ELF-1 (cell line): ENCODE measurements at regions not wholly inside any gene's neighbourhood (a gene's known extent, or its start where the extent isn't known, plus 50 kb on each side); places are given as distances from the start of the nearest gene placed in this dataset.

Source experiments
- DNase-seq: peaks from one replicate; pipeline ENCODE4 v3.0.0-alpha.2; 2016; ENCODE audit warnings: low read depth, low spot score

- DNase-seq, result no peak
These were observed 320.2 kb upstream of the JARID2 start for GRCh38 chr6:14925699-14926026.

- DNase-seq, result no peak
These were observed 318.5 kb upstream of the JARID2 start for GRCh38 chr6:14927398-14927797.

- DNase-seq, result no peak
These were observed 316.6 kb upstream of the JARID2 start for GRCh38 chr6:14929291-14929690.

- no peak for DNase-seq
These were observed 315.4 kb upstream of the JARID2 start for GRCh38 chr6:14930366-14930989.

GRCh38 chr6:14932485-14933182, 313.2 kb upstream of the JARID2 start:
- DNase-seq, result peak; percentile 49

- DNase-seq, result no peak
These were observed 312.7 kb upstream of the JARID2 start for GRCh38 chr6:14933183-14933544.

- no peak for DNase-seq
These were observed 311.9 kb upstream of the JARID2 start for GRCh38 chr6:14934013-14934412.

- DNase-seq, result no peak
These were observed 311.0 kb upstream of the JARID2 start for GRCh38 chr6:14934844-14935243.

GRCh38 chr6:14936861-14937260, 309.0 kb upstream of the JARID2 start:
- DNase-seq, result no peak

GRCh38 chr6:14943116-14943515, 302.8 kb upstream of the JARID2 start:
- DNase-seq, result no peak

- DNase-seq, result no peak
These were observed 301.3 kb upstream of the JARID2 start for GRCh38 chr6:14944593-14944992.

GRCh38 chr6:14945461-14946185, 300.2 kb upstream of the JARID2 start:
- DNase-seq, result no peak

- DNase-seq, result no peak
These were observed 299.1 kb upstream of the JARID2 start for GRCh38 chr6:14946753-14947152.

- no peak for DNase-seq
These were observed 297.2 kb upstream of the JARID2 start for GRCh38 chr6:14948586-14949245.

GRCh38 chr6:14950103-14950969, 295.5 kb upstream of the JARID2 start:
- DNase-seq, result no peak

GRCh38 chr6:14950970-14951276, 294.9 kb upstream of the JARID2 start:
- no peak for DNase-seq

GRCh38 chr6:14951704-14952103, 294.2 kb upstream of the JARID2 start:
- peak; percentile 16 for DNase-seq

GRCh38 chr6:14953836-14954235, 292.0 kb upstream of the JARID2 start:
- no peak for DNase-seq

GRCh38 chr6:14957355-14958059, 288.4 kb upstream of the JARID2 start:
- DNase-seq, result no peak

- DNase-seq, result no peak
These were observed 286.5 kb upstream of the JARID2 start for GRCh38 chr6:14959324-14959885.
